GM21447 (cell line): ENCODE measurements at regions not wholly inside any gene's neighbourhood (a gene's known extent, or its start where the extent isn't known, plus 50 kb on each side); places are given as distances from the start of the nearest gene placed in this dataset.
"Not testable (repeated sequence)": the region's sequence is repeated elsewhere in the genome, so short reads cannot be mapped to it uniquely, and the experiment has no call there.

Experiments used
- ATAC-seq: cut with Tn5 transposase; IDR thresholded peaks from one replicate; pipeline ENCODE4 v1.9.1; 2021; ENCODE audit not compliant: unreplicated experiment

DNA sequence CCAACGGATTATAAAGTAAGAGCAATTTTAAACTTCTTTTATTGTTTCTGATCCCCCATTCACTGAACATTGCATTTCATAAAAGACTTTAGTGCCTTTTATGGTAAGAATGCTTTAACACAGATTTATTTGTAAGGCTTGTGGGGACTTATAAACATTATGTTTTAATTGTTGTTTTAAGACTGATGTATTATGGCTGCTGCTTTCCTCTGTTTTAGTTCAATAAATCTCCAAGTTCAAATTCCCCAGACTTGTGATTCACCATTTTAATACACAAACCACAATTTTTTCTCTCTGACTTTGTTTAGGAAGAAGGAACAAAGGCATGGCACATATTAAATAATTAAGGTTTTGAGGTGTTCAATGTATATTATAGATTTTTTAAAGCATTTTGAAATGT lies 753.3 kb downstream of the SLC6A15 start:
- no peak for ATAC-seq

DNA sequence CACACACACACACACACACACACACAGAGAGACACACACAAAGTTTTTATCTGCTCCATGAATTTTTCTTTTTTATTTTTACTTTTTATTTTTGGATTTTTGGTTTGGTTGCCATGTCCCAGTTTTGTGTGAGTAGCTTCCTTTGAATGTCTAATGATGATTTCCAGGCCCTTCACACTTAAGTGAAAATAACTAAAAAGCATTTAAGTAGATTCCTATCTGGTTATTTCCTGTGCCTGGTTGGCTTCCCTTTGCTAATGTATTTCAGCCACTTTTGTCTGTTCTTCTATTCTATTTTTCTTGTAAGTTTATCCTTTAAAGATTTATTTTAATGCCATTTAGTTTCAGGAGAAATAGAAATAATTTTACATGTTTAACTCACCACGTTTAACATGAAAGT lies 755.4 kb downstream of the SLC6A15 start:
- no peak for ATAC-seq

DNA sequence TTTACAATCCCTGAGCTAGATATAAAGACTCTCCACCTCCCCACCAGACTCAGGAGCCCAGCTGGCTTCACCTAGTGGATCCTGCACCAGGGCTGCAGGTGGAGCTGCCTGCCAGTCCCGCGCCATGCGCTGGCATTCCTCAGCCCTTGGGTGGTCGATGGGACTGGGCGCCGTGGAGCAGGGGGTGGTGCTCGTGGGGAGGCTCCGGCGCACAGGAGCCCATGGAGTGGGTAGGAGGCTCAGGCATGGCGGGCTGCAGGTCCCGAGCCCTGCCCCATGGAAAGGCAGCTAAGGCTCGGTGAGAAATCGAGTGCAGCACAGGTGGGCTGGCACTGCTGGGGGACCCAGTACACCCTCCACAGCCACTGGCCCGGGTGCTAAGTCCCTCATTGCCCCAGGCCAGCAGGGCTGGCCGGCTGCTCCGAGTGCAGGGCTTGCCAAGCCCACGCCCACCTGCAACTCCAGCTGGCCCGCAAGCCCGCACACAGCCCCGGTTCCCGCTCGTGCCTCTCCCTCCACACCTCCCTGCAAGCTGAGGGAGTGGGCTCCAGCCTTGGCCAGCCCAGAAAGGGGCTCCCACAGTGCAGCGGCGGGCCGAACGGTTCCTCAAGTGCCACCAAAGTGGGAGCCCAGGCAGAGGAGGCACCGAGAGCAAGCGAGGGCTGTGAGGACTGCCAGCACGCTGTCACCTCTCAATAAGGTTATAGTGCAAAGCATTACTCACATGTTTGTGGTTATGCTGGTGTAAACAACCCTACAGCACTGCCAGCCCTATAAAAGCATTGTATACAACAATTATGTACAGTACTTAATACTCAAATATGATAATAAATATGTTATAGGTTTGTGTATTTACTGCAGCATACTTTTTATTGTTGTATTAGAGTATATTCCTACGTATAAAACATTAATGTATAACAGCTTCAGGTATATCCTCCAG lies 757.3 kb downstream of the SLC6A15 start:
- ATAC-seq: not testable (repeated sequence)

DNA sequence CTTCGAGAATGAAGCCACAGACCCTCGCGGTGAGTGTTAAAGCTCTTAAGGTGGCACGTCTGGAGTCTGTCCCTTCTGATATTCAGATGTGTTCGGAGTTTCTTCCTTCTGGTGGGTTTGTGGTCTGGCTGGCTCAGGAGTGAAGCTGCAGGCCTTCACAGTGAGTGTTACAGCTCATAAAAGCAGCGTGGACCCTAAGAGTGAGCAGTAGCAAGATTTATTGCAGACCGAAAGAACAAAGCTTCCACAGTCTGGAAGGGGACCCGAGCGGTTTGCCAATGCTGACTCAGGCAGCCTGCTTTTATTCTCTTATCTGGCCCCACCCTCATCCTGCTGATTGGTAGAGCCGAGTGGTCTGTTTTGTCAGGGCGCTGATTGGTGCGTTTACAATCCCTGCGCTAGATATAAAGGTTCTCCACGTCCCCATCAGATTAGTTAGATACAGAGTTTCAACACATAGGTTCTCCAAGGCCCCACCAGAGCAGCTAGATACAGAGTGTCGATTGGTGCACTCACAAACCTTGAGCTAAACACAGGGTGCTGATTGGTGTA lies 758.1 kb downstream of the SLC6A15 start:
- not testable (repeated sequence) for ATAC-seq

DNA sequence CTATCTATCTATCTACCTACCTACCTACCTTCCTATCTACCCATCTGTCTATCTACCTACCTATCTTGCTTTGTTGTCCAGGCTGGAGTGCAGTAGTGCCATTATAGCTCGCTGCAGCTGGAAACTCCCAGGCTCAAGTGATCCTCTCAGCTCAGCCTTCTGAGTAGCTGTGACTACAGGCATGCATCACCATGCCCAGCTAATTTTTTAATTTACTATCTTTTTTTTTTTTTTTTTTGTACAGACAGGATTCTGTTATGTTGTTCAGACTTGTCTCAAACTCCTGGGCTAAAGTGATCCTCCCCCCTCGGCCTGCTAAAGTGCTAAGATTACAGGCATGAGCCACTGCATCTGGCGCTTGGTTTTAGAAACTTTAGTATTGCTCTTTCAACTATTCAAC lies 762.4 kb downstream of the SLC6A15 start:
- ATAC-seq: no peak

DNA sequence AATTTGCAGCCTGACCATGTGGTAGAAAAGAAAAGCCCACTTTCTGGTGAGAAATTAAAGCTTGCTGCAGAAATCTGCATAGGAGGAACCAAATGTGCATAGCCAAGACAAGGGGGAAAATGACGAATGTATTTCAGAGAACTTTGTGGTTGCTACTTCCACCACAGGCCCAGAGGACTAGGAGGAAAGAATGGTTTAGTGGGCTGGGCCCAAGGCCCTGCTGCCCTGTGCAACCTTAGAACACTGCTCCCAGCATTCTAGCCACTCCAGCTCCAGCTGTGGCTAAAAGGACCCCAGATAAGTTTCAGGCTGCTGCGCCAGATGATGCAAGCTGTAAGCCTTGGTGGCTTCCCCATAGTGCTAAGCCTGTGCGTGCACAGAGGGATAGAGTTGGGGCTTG lies 764.3 kb downstream of the SLC6A15 start:
- no peak for ATAC-seq

DNA sequence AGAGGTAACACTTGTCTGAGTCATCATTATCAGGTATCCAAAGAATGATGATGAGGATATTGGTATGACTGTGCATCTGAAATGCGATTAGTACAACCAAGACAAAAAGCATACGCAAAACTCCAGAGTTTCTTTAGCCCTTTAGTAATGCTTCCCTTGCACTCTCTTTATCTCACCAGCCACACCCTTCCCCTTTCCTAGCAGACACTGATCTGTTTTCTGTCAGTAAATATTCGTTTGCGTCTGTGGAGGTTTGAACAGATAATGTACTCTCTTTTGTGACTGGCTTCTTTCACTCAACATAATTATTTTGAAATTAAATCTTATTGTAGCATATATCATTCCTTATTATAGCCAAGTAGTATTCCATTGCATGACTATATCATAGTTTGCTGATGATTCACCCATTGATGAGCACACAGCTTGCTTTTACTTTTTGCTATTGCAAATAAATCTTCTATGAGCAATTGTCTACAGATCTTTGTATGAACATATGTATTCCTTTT lies 775.7 kb downstream of the SLC6A15 start:
- ATAC-seq: no peak

DNA sequence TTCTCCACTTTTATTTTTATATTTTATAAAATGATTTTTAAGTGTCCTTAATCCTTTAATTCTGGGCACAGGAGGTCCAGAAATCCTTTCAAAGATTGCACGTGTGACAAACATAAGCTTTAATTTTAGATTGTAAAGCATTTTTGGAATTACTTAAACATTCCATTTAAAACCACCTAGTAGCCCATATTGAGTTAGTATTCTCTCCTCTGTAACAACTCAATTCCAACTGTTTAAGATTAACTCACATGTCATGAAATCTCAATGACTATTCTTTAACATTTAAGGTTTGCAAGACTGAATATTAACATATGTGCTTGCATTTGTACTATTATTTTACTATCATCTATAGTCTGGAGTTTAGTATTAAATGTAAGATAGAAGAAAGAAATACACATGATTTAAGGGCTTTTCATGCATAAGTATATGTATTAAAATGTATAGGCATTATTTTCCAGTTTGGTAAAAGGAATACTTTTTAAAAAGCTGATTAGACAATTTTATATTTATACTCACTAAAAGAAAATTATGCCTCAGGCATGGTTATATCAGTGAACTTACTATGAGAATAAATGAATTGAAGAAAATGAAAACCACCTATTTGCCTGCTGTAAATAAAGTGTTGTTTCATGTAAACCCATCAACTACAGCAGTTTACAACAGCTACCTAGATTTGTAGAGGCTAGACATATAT lies 776.9 kb downstream of the SLC6A15 start:
- ATAC-seq: no peak

DNA sequence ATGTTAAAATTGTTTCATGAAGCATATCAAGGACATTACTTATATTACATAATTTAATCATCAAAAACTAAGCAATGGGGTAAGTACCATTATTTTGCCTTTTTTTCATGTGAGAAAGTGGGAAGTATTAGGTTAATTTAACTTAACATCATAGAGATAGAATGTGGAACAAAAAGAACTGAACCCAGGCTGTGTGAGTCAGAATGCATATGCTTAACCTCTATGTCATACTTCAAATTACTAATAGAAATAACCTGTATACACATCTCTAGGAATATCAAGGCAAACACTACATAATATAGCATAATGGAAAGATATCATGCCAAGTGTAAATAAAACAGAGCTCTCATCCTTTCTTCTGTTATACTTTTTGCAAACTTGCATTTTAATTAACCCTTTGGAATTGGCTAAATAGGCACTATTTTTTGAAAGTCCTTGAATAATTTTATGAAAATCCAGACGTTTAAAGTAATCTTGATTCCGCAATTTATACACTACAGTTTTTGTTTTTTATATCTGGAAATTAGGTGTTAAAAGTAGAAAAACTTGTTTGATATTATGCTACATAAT lies 777.7 kb downstream of the SLC6A15 start:
- ATAC-seq: no peak

DNA sequence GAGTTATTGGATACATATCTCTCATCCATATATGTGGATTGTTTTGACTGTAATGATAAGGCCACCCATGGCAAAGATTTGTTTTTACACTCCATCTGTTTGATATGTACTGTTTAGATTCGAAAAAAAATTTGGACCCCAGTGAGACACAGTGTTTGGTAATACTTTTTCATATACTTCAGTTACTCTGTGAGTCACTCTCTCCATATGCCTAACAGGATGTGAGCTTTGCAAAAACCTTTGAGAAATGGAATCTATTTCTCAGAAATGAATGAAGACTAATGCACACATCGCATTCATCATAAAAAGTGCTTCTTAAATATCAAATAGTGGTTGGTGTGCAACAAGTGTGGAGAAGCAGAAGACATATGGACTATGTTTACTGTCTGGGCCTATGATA lies 781.5 kb downstream of the SLC6A15 start:
- ATAC-seq: no peak

DNA sequence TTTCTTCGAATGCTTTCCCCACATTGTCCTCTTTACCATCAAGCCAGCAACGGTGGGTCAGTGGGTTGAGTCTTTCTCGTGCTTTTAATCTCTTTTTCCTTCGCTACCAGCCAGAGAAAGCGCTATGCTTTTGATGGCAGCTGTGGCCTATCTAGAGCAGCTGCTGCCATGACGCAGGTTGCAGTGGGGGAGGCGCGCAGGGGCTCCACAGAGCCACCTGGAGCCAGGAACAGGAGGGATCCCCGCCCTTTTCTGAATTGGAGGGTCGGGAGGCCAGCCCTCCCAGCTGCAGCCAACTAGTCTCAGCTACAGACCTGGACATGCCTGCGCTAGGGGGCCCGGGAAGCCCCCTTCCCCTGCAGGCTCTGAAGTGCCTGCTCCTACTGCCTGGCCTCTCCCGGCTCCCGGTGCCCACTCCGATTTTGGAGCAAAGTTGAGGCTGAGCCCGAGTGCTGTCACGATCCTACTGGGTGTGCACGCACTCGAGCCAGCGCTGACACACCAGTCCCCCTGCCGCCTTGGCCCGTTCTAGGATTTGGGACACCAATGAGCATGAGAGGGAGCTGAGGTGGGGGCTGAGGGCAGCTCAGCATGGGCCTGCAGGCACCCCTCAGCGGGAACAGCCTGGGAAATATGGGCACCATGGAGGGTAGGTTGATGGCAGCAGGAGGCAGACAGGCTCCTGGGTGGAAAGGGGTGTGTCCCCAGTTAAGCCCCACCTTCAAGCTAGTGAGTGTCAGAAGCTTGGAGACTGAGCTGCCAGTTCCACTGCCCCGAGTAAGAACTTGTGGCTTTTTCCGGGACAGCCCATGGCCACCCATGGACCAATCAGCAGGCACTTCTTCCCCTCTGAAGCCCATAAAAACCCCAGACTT lies 784.2 kb downstream of the SLC6A15 start:
- no peak for ATAC-seq

DNA sequence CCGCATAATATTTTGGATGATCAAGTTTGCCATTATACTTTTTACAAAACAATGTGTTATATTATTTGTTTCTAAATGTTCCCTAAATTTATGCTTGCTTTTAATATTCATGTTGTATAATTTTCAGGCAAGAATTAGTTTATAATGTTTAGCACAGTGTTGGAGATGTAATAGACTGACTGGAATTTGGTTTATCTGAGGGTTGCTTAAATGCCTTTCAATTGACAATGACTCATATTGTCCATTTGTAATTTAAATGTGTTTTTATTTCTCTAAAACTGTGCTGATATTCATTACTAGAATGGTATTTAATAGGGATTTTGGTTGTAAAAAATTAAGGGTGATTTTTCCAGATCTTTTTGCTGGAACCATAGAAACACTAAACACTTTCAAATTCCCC lies 788.4 kb downstream of the SLC6A15 start:
- no peak for ATAC-seq

DNA sequence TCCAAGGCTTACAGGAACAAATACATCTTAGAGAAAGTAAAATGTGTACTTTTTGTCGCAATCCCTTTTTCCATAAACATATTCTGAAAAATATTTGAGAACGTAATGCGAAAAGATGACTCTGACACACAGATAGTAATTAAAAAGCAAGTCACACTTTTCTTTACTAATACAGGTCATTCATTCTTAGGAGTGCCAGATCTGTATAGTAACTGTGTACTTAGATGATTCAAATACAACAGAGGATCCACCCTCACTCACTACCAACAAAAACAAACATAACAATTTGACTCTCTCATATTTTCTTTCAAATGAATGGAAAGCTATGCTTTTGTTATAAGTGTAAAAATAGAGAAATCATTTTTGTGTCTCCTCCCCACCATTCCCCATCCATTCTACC lies 795.4 kb downstream of the SLC6A15 start:
- no peak for ATAC-seq

DNA sequence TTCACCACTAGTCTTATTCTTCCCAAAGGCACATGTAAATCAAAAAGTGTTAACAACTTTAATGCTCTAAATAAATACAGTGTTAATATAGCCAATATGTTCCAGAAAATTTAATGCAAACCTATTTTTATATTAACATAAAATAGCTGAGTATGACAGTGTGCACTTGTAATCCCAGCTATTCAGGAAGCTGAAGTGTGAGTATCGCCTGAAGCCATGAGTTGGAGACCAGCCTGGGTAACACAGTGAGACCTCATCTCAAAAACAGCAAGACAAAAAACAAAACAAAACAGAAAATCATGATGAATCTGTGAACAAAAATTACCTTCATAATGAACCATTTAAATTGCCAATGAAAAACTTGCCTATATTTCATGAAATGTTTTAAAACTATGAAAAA lies 798.9 kb downstream of the SLC6A15 start:
- ATAC-seq: no peak

DNA sequence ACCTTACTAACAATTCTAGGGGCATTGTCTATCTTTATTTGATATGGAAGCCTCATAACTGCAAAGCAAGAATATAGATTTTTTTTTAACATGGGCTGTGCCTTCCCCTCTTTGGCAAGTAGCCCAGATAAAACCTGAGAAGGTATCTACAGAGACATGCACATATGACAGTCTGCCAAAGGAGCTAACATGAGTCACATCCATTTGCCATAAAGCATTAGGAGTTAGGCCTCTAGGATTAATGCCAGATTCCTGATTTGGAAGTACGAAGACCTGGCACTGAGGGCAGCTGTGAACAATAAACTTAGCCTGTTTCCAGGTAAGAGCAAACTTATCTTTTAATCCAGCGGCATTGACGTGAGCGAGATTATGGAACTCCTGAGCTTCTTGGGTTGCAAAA lies 808.7 kb downstream of the SLC6A15 start:
- not testable (repeated sequence) for ATAC-seq

DNA sequence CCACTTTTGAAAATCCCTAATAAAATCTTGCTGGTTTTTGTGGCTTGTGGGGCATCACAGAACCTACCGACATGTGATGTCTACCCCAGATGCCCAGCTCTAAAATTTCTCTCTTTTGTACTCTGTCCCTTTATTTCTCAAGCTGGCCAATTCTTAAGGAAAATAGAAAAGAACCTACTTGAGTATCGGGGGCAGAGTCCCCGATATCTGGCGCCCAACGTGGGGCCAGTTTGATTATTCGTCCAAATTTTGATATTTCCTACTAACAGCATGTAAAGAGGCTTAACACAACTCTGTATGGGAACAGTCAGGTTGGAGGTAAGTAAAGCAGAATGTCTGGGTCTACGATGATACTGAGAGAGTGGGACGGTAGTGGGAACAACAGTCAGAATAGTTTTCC lies 810.6 kb downstream of the SLC6A15 start:
- ATAC-seq: not testable (repeated sequence)

DNA sequence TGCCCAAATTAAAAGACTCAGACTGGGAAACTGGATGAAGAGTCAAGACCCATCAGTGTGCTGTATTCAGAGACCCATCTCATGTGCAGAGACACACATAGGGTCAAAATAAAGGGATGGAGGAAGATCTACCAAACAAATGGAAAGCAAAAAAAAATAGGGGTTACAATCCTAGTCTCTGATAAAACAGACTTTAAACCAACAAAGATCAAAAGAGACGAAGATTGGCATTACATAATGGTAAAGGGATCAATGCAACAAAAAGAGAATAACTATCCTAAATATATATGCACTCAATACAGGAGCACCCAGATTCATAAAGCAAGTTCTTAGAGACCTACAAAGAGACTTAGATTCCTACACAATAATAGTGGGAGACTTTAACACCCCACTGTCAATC lies 813.0 kb downstream of the SLC6A15 start:
- ATAC-seq: not testable (repeated sequence)

DNA sequence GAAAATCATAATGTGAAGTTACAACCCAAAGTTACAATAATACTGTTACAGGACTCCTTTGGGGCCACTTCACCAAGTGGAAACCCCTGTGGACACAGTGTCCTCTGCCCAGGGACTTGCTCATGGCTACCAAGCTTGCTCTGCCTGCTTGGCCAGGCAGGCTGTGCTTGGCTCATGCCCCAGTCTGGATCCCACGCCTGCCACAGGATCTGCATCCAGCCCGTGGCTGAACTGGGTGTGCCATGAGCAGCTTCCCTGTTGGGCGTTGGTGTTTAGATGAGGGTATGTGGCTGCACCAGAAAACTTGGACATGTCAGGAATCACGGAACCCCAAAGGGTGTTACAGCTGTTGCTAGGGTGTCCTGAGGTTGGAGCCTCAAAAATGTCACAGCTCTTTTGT lies 820.9 kb downstream of the SLC6A15 start:
- no peak for ATAC-seq

DNA sequence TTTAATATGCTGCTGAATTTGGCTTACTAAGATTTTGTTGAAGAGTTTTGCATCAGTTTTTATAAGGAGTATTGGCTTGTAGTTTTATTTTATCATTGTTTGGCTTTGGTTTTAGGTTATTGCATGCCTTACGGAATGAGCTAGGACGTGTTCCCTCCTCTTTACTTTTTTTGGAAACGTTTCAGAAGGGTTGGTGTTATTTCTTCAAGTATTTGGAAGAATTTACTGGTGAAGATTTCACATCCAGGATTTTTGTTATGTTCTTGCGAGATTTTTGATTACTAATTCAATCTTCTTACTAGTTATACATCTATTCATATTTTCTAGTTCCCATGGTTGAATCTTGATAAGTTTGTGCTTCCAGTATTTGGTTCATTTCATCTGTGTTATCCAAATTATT lies 823.2 kb downstream of the SLC6A15 start:
- ATAC-seq: no peak

DNA sequence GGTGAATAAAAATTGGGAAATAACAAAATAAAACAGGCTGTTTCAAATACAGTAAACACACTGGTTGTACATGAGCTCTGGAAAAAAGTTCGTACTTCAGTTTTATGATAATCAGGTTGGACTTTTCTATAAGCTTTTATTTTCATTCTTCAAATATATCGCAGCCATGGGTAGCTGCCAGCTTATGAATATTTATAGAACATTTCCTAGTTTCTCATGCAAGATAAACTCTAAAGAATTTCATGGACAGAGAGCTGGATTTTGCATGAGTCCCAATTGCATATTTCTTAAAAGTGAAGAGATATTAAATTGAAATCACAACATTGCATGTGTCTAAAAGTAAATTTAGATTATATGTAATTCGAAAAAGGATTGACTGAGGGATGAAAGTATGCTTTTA lies 827.6 kb downstream of the SLC6A15 start:
- no peak for ATAC-seq

DNA sequence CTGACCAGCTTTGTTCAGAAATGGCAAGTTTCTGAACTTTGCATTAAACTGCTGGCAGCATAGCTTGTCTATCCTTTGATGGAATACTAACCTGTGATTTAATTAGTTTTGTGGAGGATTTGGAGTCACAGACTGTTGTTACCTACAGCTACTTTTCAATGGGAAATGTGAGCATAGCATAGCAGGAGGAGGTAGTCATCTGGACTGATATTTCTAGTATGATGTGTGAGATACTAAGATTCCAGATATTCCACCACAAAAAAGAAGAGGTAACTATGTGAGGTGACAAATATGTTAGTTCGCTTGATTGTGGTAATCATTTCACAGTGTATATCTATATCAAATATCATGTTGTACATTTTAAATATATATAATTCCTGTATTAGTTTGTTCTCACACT lies 833.0 kb downstream of the SLC6A15 start:
- ATAC-seq: no peak
